ENCODE measurements at regions not wholly inside any gene's neighbourhood (a gene's known extent, or its start where the extent isn't known, plus 50 kb on each side); places are given as distances from the start of the nearest gene placed in this dataset.

- no peak for TF ChIP-seq CTCF (IDR thresholded peaks at IDR 0.05; ENCODE audit: control extremely low read depth, extremely low read depth)
- peaks cover 0 to 9% (median 3%) of the 10 kb centered on the region in 4 donors for H3K9me3 ChIP-seq (ENCODE audit: control insufficient read depth in 4 of 4, insufficient read depth in 3 of 4, low read length in 3 of 4)
- H3K4me3 ChIP-seq = no peak overlapping the region
- no peaks in the 10 kb centered on the region for H3K4me1 ChIP-seq (ENCODE audit: control insufficient read depth in 5 of 5, insufficient read depth in 5 of 5, low read length in 5 of 5)
- no peak overlapping the region for H3K27ac ChIP-seq (ENCODE audit: low read depth in 1 of 2, low read length in 1 of 2)
- no peaks in the 10 kb centered on the region for H3K36me3 ChIP-seq (ENCODE audit: control insufficient read depth in 4 of 4, insufficient read depth in 4 of 4, low read length in 4 of 4)
- no peaks in the 10 kb centered on the region for H3K27me3 ChIP-seq (ENCODE audit: control insufficient read depth in 3 of 3, insufficient read depth in 3 of 3, low read length in 2 of 3)
- no peak overlapping the region for H3K9ac ChIP-seq (ENCODE audit: insufficient read depth in 1 of 2, low read length in 2 of 2)
- ATAC-seq (ENCODE audit: insufficient read depth, low FRiP score) (no peak), DNase-seq (no peak)
Measured at GRCh38 chr4:187795737-187796136, 199.8 kb upstream of the ZFP42 start.

- H3K9me3 ChIP-seq (ENCODE audit: control insufficient read depth in 4 of 4, insufficient read depth in 3 of 4, low read length in 3 of 4) = peaks cover 0 to 9% (median 3%) of the 10 kb centered on the region in 4 donors
- H3K27me3 ChIP-seq (ENCODE audit: control insufficient read depth in 3 of 3, insufficient read depth in 3 of 3, low read length in 2 of 3) = no peaks in the 10 kb centered on the region
- H3K4me3 ChIP-seq = no peak overlapping the region
- no peak overlapping the region for H3K27ac ChIP-seq (ENCODE audit: low read depth in 1 of 2, low read length in 1 of 2)
- H3K4me1 ChIP-seq (ENCODE audit: control insufficient read depth in 5 of 5, insufficient read depth in 5 of 5, low read length in 5 of 5) = no peaks in the 10 kb centered on the region
- no peak overlapping the region for H3K9ac ChIP-seq (ENCODE audit: insufficient read depth in 1 of 2, low read length in 2 of 2)
- DNase-seq = no peak
- no peak for ATAC-seq (ENCODE audit: insufficient read depth, low FRiP score)
- 88 to 92% methylated on average over 8 of the region's 8 CpGs for WGBS, 2 donors
- TF ChIP-seq CTCF (IDR thresholded peaks at IDR 0.05; ENCODE audit: control extremely low read depth, extremely low read depth) = no peak
- no peaks in the 10 kb centered on the region for H3K36me3 ChIP-seq (ENCODE audit: control insufficient read depth in 4 of 4, insufficient read depth in 4 of 4, low read length in 4 of 4)
Measured at GRCh38 chr4:187798385-187798784, 197.2 kb upstream of the ZFP42 start.

GRCh38 chr4:187799735-187800134 lies 195.8 kb upstream of the ZFP42 start:
- TF ChIP-seq CTCF (IDR thresholded peaks at IDR 0.05; ENCODE audit: control extremely low read depth, extremely low read depth) = no peak
- Histone ChIP-seq H3K27me3 (ENCODE audit: control insufficient read depth in 3 of 3, insufficient read depth in 3 of 3, low read length in 2 of 3) (no peaks in the 10 kb centered on the region), H3K4me1 (ENCODE audit: control insufficient read depth in 5 of 5, insufficient read depth in 5 of 5, low read length in 5 of 5) (no peaks in the 10 kb centered on the region), H3K4me3 (no peak overlapping the region), H3K36me3 (ENCODE audit: control insufficient read depth in 4 of 4, insufficient read depth in 4 of 4, low read length in 4 of 4) (no peaks in the 10 kb centered on the region), H3K9ac (ENCODE audit: insufficient read depth in 1 of 2, low read length in 2 of 2) (no peak overlapping the region), H3K27ac (ENCODE audit: low read depth in 1 of 2, low read length in 1 of 2) (no peak overlapping the region), H3K9me3 (ENCODE audit: control insufficient read depth in 4 of 4, insufficient read depth in 3 of 4, low read length in 3 of 4) (peaks cover 0 to 9% (median 4%) of the 10 kb centered on the region in 4 donors)
- ATAC-seq (ENCODE audit: insufficient read depth, low FRiP score) = no peak
- WGBS, 2 donors = 80 to 95% methylated on average over 2 of the region's 2 CpGs
- DNase-seq = no peak

- no peak overlapping the region for H3K27ac ChIP-seq (ENCODE audit: low read depth in 1 of 2, low read length in 1 of 2)
- TF ChIP-seq CTCF (IDR thresholded peaks at IDR 0.05; ENCODE audit: control extremely low read depth, extremely low read depth) = no peak
- no peak overlapping the region for H3K9ac ChIP-seq (ENCODE audit: insufficient read depth in 1 of 2, low read length in 2 of 2)
- no peak overlapping the region for H3K4me3 ChIP-seq
- peaks cover 0 to 2% (median 0%) of the 10 kb centered on the region in 4 donors for H3K9me3 ChIP-seq (ENCODE audit: control insufficient read depth in 4 of 4, insufficient read depth in 3 of 4, low read length in 3 of 4)
- no peaks in the 10 kb centered on the region for H3K4me1 ChIP-seq (ENCODE audit: control insufficient read depth in 5 of 5, insufficient read depth in 5 of 5, low read length in 5 of 5)
- DNase-seq (no peak), ATAC-seq (ENCODE audit: insufficient read depth, low FRiP score) (no peak)
- no peaks in the 10 kb centered on the region for H3K27me3 ChIP-seq (ENCODE audit: control insufficient read depth in 3 of 3, insufficient read depth in 3 of 3, low read length in 2 of 3)
- no peaks in the 10 kb centered on the region for H3K36me3 ChIP-seq (ENCODE audit: control insufficient read depth in 4 of 4, insufficient read depth in 4 of 4, low read length in 4 of 4)
- WGBS, 2 donors = 61 to 64% methylated on average over 9 of the region's 9 CpGs
Measured at GRCh38 chr4:187811591-187811990, 184.0 kb upstream of the ZFP42 start.
